Muscle of leg (tissue), 3 donors: ENCODE measurements at regions not wholly inside any gene's neighbourhood (a gene's known extent, or its start where the extent isn't known, plus 50 kb on each side); places are given as distances from the start of the nearest gene placed in this dataset.

Experiments used
- DNase-seq: peaks from one replicate; pipeline ENCODE4 v3.0.0; 2013
- H3K27ac ChIP-seq: one replicate; pipeline ENCODE4 v1.5.1; 2013; ENCODE audit warnings: mild to moderate bottlenecking, low read length, control low read depth
- H3K27me3 ChIP-seq: one replicate; pipeline ENCODE4 v1.6.1; 2013; ENCODE audit warnings: low read length; ENCODE audit not compliant: control insufficient read depth, insufficient read depth
- H3K36me3 ChIP-seq: one replicate; pipeline ENCODE4 v1.6.1; 2013; ENCODE audit warnings: low read length; ENCODE audit not compliant: control insufficient read depth, insufficient read depth
- H3K4me1 ChIP-seq: one replicate; pipeline ENCODE4 v1.6.1; 2013; ENCODE audit warnings: low read length; ENCODE audit not compliant: control insufficient read depth, insufficient read depth
- H3K4me3 ChIP-seq: one replicate; pipeline ENCODE4 v1.5.1; 2013; ENCODE audit warnings: low read length, control low read depth
- H3K9me3 ChIP-seq: replicated peaks from 2 replicates; pipeline ENCODE4 v1.6.1; 2013; ENCODE audit warnings: low read depth, low read length; ENCODE audit not compliant: control insufficient read depth
- WGBS: methylation state at CpG from one replicate; pipeline ENCODE4 v1.1.5; 2013; ENCODE audit warnings: missing lambda C conversion rate; ENCODE audit not compliant: insufficient coverage; 5-methylcytosine and 5-hydroxymethylcytosine counted together

GRCh38 chr9:100865111-100865510 lies 163.4 kb upstream of the PLPPR1 start:
- Histone ChIP-seq H3K36me3 (no peaks in the 10 kb centered on the region), H3K27me3 (no peaks in the 10 kb centered on the region), H3K4me1 (no peaks in the 10 kb centered on the region), H3K4me3 (no peak overlapping the region), H3K27ac (no peak overlapping the region), H3K9me3 (peaks cover 2% of the 10 kb centered on the region)
- WGBS: 46% methylated on average over 2 of the region's 3 CpGs
- DNase-seq: no peak

DNA sequence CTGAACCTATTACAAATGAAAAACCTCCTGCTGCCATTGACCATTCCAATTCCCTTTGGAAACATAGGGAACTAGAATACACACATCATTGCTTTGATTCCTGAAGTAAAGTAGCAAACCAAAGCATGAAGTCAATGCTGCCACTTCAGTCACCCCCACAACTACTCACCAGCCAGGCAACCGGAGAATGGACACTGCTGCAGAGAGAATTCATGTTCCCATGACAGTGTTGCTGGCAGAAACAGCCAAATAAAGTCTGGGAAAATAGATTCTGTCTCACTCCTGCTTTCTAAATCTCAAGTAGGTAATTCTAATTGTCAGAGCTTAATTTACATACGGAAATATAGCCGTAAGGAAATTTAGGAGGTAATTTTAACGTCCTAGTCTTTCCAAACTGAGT lies 162.9 kb upstream of the PLPPR1 start:
- WGBS: no CpG with 5 or more reads among the region's 4 CpGs
- no peaks in the 10 kb centered on the region for H3K27me3 ChIP-seq
- no peaks in the 10 kb centered on the region for H3K4me1 ChIP-seq
- H3K36me3 ChIP-seq: no peaks in the 10 kb centered on the region
- H3K4me3 ChIP-seq: no peak overlapping the region
- no peak for DNase-seq
- no peaks in the 10 kb centered on the region for H3K9me3 ChIP-seq
- H3K27ac ChIP-seq: no peak overlapping the region

- Histone ChIP-seq H3K4me3 (no peak overlapping the region), H3K4me1 (no peaks in the 10 kb centered on the region), H3K9me3 (no peaks in the 10 kb centered on the region), H3K27ac (no peak overlapping the region), H3K36me3 (no peaks in the 10 kb centered on the region), H3K27me3 (no peaks in the 10 kb centered on the region)
- WGBS: no CpG with 5 or more reads among the region's 3 CpGs
- no peak for DNase-seq
Measured at GRCh38 chr9:100869326-100869725, 159.2 kb upstream of the PLPPR1 start.

DNA sequence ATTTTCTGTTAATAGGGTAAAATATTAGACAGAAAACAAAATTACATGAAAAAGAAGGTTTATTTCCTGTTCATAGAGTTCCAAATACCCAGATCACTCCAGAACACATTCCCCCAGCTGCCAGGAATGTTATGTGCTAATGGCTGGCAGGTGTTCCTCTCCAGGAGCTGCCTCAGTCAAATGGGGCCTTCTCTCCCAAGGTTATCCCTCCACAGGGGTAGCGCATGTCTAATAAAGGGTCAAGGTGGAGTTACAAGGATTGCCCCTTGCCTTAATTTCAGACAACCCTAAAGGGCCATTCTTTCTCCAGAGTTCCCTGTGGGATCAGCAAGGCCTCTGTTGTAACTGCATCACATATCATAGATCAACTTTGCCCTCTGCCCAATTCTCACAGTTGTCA lies 148.6 kb upstream of the PLPPR1 start:
- no peaks in the 10 kb centered on the region for H3K4me1 ChIP-seq
- no CpG with 5 or more reads among the region's 1 CpG for WGBS
- no peak overlapping the region for H3K27ac ChIP-seq
- no peaks in the 10 kb centered on the region for H3K9me3 ChIP-seq
- H3K4me3 ChIP-seq: no peak overlapping the region
- no peaks in the 10 kb centered on the region for H3K36me3 ChIP-seq
- DNase-seq: no peak
- no peaks in the 10 kb centered on the region for H3K27me3 ChIP-seq

- no peak overlapping the region for H3K4me3 ChIP-seq
- H3K27me3 ChIP-seq: no peaks in the 10 kb centered on the region
- no peak for DNase-seq
- no peaks in the 10 kb centered on the region for H3K9me3 ChIP-seq
- H3K4me1 ChIP-seq: no peaks in the 10 kb centered on the region
- no CpG with 5 or more reads among the region's 2 CpGs for WGBS
- no peaks in the 10 kb centered on the region for H3K36me3 ChIP-seq
- H3K27ac ChIP-seq: no peak overlapping the region
Measured at GRCh38 chr9:100880284-100880683, 148.2 kb upstream of the PLPPR1 start.

DNA sequence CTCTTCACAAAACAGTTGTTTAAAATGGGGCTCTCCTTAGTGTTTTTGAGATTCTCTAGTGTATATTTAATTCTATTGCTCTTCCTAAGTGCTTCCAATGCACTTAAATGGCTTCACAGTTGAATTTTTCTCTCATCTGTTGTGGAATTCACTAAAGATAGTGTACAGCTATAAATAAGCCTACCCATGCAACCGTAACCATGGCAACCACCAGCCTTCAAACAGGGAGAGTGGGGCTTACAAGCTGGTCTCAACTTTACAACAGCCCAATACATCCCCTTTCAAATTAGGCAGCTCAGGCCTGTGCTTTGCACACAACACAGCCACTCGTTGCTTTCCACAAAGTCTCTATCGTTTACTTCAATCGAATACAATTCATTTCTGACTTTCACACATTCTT lies 144.0 kb upstream of the PLPPR1 start:
- H3K4me1 ChIP-seq: no peaks in the 10 kb centered on the region
- WGBS: no CpG with 5 or more reads among the region's 4 CpGs
- no peaks in the 10 kb centered on the region for H3K36me3 ChIP-seq
- DNase-seq: no peak
- no peak overlapping the region for H3K4me3 ChIP-seq
- no peak overlapping the region for H3K27ac ChIP-seq
- no peaks in the 10 kb centered on the region for H3K27me3 ChIP-seq
- H3K9me3 ChIP-seq: no peaks in the 10 kb centered on the region

- no CpG with 5 or more reads among the region's 3 CpGs for WGBS
- DNase-seq: peak; percentile 2
- Histone ChIP-seq H3K27ac (no peak overlapping the region), H3K4me3 (no peak overlapping the region), H3K27me3 (no peaks in the 10 kb centered on the region), H3K4me1 (no peaks in the 10 kb centered on the region), H3K36me3 (no peaks in the 10 kb centered on the region), H3K9me3 (no peaks in the 10 kb centered on the region)
Measured at GRCh38 chr9:100890321-100890720, 138.2 kb upstream of the PLPPR1 start.

- Histone ChIP-seq H3K27me3 (no peaks in the 10 kb centered on the region), H3K36me3 (no peaks in the 10 kb centered on the region), H3K4me1 (no peaks in the 10 kb centered on the region), H3K9me3 (no peaks in the 10 kb centered on the region), H3K27ac (no peak overlapping the region), H3K4me3 (no peak overlapping the region)
- WGBS: 39% methylated on average over 3 of the region's 5 CpGs
- DNase-seq: no peak
Measured at GRCh38 chr9:100911273-100911672, 117.3 kb upstream of the PLPPR1 start.

- WGBS: 62% methylated on average over 1 of the region's 1 CpG
Measured at GRCh38 chr9:100913257-100913656, 115.3 kb upstream of the PLPPR1 start.

GRCh38 chr9:100914266-100914665 lies 114.3 kb upstream of the PLPPR1 start:
- Histone ChIP-seq H3K27ac (no peak overlapping the region), H3K4me1 (no peaks in the 10 kb centered on the region), H3K27me3 (no peaks in the 10 kb centered on the region), H3K36me3 (no peaks in the 10 kb centered on the region), H3K9me3 (no peaks in the 10 kb centered on the region), H3K4me3 (no peak overlapping the region)
- no peak for DNase-seq
- WGBS: 84% methylated on average over 3 of the region's 3 CpGs

More at GRCh38 chr9:100913257-100913656, 115.3 kb upstream of the PLPPR1 start:
- H3K27me3 ChIP-seq: no peaks in the 10 kb centered on the region
- no peak for DNase-seq
- H3K4me1 ChIP-seq: no peaks in the 10 kb centered on the region
- H3K36me3 ChIP-seq: no peaks in the 10 kb centered on the region
- H3K4me3 ChIP-seq: no peak overlapping the region
- no peaks in the 10 kb centered on the region for H3K9me3 ChIP-seq
- H3K27ac ChIP-seq: no peak overlapping the region

- Histone ChIP-seq H3K4me1 (no peaks in the 10 kb centered on the region), H3K9me3 (no peaks in the 10 kb centered on the region), H3K27ac (no peak overlapping the region), H3K36me3 (no peaks in the 10 kb centered on the region), H3K4me3 (no peak overlapping the region), H3K27me3 (no peaks in the 10 kb centered on the region)
- DNase-seq: no peak
- 78% methylated on average over 1 of the region's 3 CpGs for WGBS
Measured at GRCh38 chr9:100919506-100919905, 109.0 kb upstream of the PLPPR1 start.
